Tibial nerve (tissue), 4 donors: ENCODE measurements at regions not wholly inside any gene's neighbourhood (a gene's known extent, or its start where the extent isn't known, plus 50 kb on each side); places are given as distances from the start of the nearest gene placed in this dataset.

Source experiments
- CTCF ChIP-seq, 5 experiments: fragments of 200-600 bp in 3 of 5; fragments of 450-650 bp in 2 of 5; sonication (generic) in 3 of 5; IDR thresholded peaks; one replicate each; pipeline ENCODE4 v1.5.1; 2016 to 2019; ENCODE audit warnings: antibody characterized with exemption in 5 of 5, mild to moderate bottlenecking in 3 of 5, moderate library complexity in 2 of 5
- EP300 ChIP-seq, 2 donors: sonication (generic); formaldehyde crosslinking; IDR thresholded peaks; one replicate each; pipeline ENCODE4 v1.6.1; 2017; ENCODE audit warnings: antibody characterized with exemption in 2 of 2, mild to moderate bottlenecking in 1 of 2
- POLR2A ChIP-seq, 2 donors: fragments of 450-650 bp; IDR thresholded peaks; one replicate each; pipeline ENCODE4 v1.6.1; 2017; ENCODE audit warnings: antibody characterized with exemption in 2 of 2, mild to moderate bottlenecking in 2 of 2, moderate library complexity in 2 of 2

GRCh38 chr7:42315103-42315502 is 78.1 kb upstream of the GLI3 start:
- TF ChIP-seq CTCF (IDR thresholded peaks at IDR 0.05) (no peak), POLR2A (IDR thresholded peaks at IDR 0.05) (no peak), EP300 (IDR thresholded peaks at IDR 0.05) (no peak)
